ENCODE measurements at regions not wholly inside any gene's neighbourhood (a gene's known extent, or its start where the extent isn't known, plus 50 kb on each side); places are given as distances from the start of the nearest gene placed in this dataset.

DNA sequence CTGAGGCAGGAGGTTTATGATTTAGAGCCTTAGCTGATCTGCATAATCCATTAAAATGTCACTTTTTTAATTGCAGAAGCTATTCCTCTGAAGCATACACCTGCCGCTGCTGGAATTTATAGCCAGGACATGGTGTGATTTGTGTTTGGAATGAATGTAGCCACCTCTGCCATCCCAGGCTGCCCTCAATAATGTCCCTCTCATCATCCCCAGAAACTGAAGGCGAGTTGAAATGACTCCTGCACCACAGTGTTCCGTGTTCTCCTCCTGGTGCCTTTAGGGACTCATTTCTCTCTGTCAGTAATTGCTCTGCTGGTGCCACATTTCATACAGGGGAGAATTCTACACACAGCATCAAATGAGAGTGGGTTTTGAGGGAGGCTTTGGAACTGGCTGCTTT is 191.0 kb downstream of the C11orf91 start:
- H3K9me3 ChIP-seq = no peaks in the 10 kb centered on the region
- DNase-seq = no peak
- no peaks in the 10 kb centered on the region for H3K4me1 ChIP-seq
- TF ChIP-seq POLR2A (IDR thresholded peaks at IDR 0.05) = no peak
- TF ChIP-seq, protein P1, sequence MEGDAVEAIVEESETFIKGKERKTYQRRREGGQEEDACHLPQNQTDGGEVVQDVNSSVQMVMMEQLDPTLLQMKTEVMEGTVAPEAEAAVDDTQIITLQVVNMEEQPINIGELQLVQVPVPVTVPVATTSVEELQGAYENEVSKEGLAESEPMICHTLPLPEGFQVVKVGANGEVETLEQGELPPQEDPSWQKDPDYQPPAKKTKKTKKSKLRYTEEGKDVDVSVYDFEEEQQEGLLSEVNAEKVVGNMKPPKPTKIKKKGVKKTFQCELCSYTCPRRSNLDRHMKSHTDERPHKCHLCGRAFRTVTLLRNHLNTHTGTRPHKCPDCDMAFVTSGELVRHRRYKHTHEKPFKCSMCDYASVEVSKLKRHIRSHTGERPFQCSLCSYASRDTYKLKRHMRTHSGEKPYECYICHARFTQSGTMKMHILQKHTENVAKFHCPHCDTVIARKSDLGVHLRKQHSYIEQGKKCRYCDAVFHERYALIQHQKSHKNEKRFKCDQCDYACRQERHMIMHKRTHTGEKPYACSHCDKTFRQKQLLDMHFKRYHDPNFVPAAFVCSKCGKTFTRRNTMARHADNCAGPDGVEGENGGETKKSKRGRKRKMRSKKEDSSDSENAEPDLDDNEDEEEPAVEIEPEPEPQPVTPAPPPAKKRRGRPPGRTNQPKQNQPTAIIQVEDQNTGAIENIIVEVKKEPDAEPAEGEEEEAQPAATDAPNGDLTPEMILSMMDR (IDR thresholded peaks at IDR 0.05) = no peak
- H3K4me3 ChIP-seq = no peak overlapping the region
- no peak overlapping the region for H3K27ac ChIP-seq
- no peaks in the 10 kb centered on the region for H3K27me3 ChIP-seq
- no peaks in the 10 kb centered on the region for H3K36me3 ChIP-seq

DNA sequence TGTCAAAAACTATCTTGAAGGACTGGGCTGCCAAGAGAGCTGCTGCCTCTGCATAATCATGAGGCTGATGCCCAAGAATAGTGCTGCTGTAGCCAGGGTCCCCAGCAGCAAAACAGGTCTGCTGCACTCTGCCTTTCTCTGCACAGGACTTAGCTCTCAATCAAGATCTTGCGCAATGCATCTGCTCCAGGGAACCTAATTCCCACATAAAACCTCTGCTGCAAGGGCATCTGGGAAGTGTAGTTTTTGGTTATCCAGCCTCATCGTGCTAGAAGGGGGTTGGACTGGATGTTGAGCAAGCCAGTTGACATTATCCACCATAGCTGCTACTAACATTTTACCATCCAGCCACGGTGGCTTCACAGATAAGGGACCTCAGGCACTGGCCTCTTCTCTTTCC is 192.7 kb downstream of the C11orf91 start:
- no peak overlapping the region for H3K27ac ChIP-seq
- no peak for TF ChIP-seq POLR2A (IDR thresholded peaks at IDR 0.05)
- TF ChIP-seq, protein P1 (IDR thresholded peaks at IDR 0.05) = no peak
- no peaks in the 10 kb centered on the region for H3K36me3 ChIP-seq
- no peaks in the 10 kb centered on the region for H3K9me3 ChIP-seq
- H3K4me3 ChIP-seq = no peak overlapping the region
- H3K4me1 ChIP-seq = no peaks in the 10 kb centered on the region
- no peaks in the 10 kb centered on the region for H3K27me3 ChIP-seq
- DNase-seq = no peak

DNA sequence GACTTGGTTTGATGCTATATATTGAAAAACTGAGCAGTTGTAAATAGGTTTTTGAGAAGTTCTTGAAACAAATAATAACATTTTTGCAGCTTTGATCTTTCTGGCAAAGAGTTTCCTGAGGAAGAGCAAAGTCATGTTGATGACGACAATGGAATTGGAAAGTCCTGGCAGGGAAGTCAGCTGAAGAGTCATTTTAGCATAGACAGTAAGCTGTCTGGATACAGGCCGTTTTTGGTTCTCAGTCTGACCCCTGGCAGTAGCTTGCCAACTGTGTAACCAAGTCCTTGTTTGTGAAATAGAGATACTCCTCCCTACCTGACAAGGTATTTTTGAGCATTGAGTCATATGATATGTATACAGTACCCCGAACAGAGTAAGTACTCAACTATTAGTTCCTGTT is 193.3 kb downstream of the C11orf91 start:
- no peaks in the 10 kb centered on the region for H3K9me3 ChIP-seq
- no peak overlapping the region for H3K27ac ChIP-seq
- no peaks in the 10 kb centered on the region for H3K4me1 ChIP-seq
- no peak for DNase-seq
- no peaks in the 10 kb centered on the region for H3K27me3 ChIP-seq
- H3K4me3 ChIP-seq = no peak overlapping the region
- no peak for TF ChIP-seq POLR2A (IDR thresholded peaks at IDR 0.05)
- H3K36me3 ChIP-seq = no peaks in the 10 kb centered on the region

DNA sequence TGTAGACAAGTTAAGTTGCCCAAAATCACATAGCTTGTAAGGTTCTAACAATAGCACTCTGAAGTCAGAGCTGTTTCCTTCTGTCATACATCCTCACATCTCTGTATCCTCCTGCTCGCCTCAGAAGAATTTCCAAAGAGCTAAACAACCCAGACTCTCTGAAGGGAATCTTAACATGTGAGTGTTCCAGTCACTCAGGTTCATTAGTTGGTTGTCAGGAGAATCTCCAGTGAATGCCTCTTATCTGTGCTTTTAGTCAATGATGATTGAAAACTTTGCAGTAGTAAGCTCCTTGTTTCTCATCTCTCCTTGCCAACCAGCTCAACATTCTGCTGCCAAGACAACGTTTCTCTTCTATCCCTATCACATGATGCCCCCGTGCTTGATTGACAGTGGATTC is 195.5 kb downstream of the C11orf91 start:
- Histone ChIP-seq H3K36me3 (no peaks in the 10 kb centered on the region), H3K4me3 (no peak overlapping the region), H3K4me1 (no peaks in the 10 kb centered on the region), H3K27me3 (no peaks in the 10 kb centered on the region), H3K9me3 (no peaks in the 10 kb centered on the region), H3K27ac (no peak overlapping the region)
- TF ChIP-seq POLR2A (IDR thresholded peaks at IDR 0.05) = no peak
- TF ChIP-seq, protein P1 (IDR thresholded peaks at IDR 0.05) = no peak
- DNase-seq = no peak

DNA sequence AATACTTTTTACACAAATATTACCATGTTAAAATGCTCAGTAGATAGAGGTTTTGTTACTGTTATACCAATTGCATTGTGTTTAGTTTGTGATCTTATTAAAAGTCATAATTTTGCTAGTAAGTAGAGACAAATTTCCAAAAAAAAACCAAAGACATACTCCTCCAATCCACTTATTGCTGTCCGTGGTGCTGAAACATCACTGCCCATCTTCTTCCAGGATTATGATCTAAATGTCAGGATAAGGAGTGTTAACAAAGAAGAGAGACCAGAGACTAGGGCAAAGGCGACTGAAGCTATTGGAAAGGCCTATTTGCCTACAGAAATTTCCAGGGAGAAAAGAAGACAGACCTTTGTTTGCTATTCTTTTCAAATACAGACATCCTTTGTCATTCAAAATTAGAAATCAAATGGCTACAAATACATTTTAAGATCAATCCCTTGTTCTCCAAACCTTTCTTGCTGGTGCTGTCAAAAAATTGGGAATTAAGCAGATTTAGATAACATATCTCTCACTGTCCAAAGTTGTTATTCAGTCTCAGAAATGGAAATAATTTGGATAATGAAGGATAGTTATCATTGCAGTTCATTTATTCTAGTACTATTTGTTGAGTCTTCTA is 199.7 kb downstream of the C11orf91 start:
- no peak for DNase-seq
- TF ChIP-seq POLR2A (IDR thresholded peaks at IDR 0.05) = no peak
- TF ChIP-seq, protein P1 (IDR thresholded peaks at IDR 0.05) = no peak
- no peak overlapping the region for H3K27ac ChIP-seq
- H3K9me3 ChIP-seq = no peaks in the 10 kb centered on the region
- no peaks in the 10 kb centered on the region for H3K4me1 ChIP-seq
- no peaks in the 10 kb centered on the region for H3K27me3 ChIP-seq
- H3K4me3 ChIP-seq = no peak overlapping the region
- H3K36me3 ChIP-seq = no peaks in the 10 kb centered on the region

DNA sequence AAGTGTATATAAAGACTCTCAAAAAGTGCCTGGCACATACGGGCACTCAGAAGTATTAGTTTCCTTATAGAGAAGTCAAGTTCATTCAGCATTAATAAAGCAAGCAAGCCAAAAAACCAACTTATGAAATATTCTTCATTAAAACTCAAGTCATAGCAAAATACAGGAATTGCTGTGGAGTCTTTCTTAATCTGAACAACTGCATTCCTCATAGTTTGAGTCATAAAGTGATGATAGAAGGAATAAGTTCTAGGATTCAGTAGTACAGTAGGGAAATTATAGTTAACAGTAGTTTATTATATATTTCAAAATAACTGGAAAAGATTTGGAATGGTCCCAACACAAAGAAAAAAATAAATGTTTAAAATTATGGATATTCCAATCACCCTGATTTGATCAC is 200.3 kb downstream of the C11orf91 start:
- Histone ChIP-seq H3K4me1 (no peaks in the 10 kb centered on the region), H3K4me3 (no peak overlapping the region), H3K9me3 (no peaks in the 10 kb centered on the region), H3K27me3 (no peaks in the 10 kb centered on the region), H3K27ac (no peak overlapping the region), H3K36me3 (no peaks in the 10 kb centered on the region)
- TF ChIP-seq POLR2A (IDR thresholded peaks at IDR 0.05) = no peak
- TF ChIP-seq, protein P1 (IDR thresholded peaks at IDR 0.05) = no peak
- no peak for DNase-seq
